Stomach smooth muscle (tissue), 2 donors: ENCODE measurements at regions not wholly inside any gene's neighbourhood (a gene's known extent, or its start where the extent isn't known, plus 50 kb on each side); places are given as distances from the start of the nearest gene placed in this dataset.

Source experiments
- H3K27ac ChIP-seq: one replicate; pipeline ENCODE4 v1.7.0; 2013; ENCODE audit warnings: mild to moderate bottlenecking, low read length, inconsistent platforms
- H3K27me3 ChIP-seq, 2 donors: one replicate each; pipeline ENCODE4 v1.7.0; 2013; ENCODE audit warnings: low read length in 2 of 2; ENCODE audit not compliant: insufficient read depth in 2 of 2, control insufficient read depth in 1 of 2
- H3K36me3 ChIP-seq, 2 donors: one replicate each; pipeline ENCODE4 v1.7.0; 2013; ENCODE audit warnings: low read length in 2 of 2; ENCODE audit not compliant: control insufficient read depth in 2 of 2, insufficient read depth in 2 of 2
- H3K4me1 ChIP-seq: one replicate; pipeline ENCODE4 v1.7.0; 2013; ENCODE audit warnings: low read length; ENCODE audit not compliant: control insufficient read depth, insufficient read depth
- H3K4me3 ChIP-seq, 2 donors: one replicate each; pipeline ENCODE4 v1.7.0; 2013; ENCODE audit warnings: low read length in 2 of 2
- H3K9ac ChIP-seq, 2 donors: one replicate each; pipeline ENCODE4 v1.7.0; 2013; ENCODE audit warnings: low read length in 2 of 2, mild to moderate bottlenecking in 1 of 2
- H3K9me3 ChIP-seq, 2 donors: one replicate each; pipeline ENCODE4 v1.7.0; 2013; ENCODE audit warnings: low read length in 2 of 2; ENCODE audit not compliant: control insufficient read depth in 2 of 2
- donor health status: healthy.
- donor health status: Pancreatic carcinoma.

DNA sequence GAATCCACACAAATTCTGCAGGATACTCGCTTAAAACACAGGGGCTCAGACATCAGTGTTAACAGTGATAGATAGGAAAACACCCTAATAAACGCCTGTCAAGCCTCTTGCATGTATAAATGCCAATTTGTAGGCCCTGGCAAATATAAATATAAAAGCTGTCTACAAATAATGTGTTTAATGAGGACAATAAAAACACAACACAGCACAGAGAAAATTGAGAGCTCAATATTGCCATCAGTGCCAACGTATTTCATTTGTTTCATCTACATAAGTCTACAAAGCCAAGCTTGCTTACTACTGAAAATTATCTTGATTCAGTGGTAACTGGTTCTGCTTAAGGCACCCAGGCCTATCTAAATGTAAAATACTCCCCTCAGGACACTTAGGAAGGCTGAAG, 1387.0 kb upstream of the TENM4 start:
- Histone ChIP-seq H3K27me3 (no peaks in the 10 kb centered on the region), H3K27ac (no peak overlapping the region), H3K4me3 (no peak overlapping the region), H3K9ac (no peak overlapping the region), H3K36me3 (no peaks in the 10 kb centered on the region), H3K9me3 (no peaks in the 10 kb centered on the region), H3K4me1 (no peaks in the 10 kb centered on the region)

GRCh38 chr11:80826808-80827207, 1386.0 kb upstream of the TENM4 start:
- Histone ChIP-seq H3K4me1 (no peaks in the 10 kb centered on the region), H3K27ac (no peak overlapping the region), H3K9ac (no peak overlapping the region), H3K36me3 (no peaks in the 10 kb centered on the region), H3K27me3 (no peaks in the 10 kb centered on the region), H3K9me3 (no peaks in the 10 kb centered on the region), H3K4me3 (no peak overlapping the region)

DNA sequence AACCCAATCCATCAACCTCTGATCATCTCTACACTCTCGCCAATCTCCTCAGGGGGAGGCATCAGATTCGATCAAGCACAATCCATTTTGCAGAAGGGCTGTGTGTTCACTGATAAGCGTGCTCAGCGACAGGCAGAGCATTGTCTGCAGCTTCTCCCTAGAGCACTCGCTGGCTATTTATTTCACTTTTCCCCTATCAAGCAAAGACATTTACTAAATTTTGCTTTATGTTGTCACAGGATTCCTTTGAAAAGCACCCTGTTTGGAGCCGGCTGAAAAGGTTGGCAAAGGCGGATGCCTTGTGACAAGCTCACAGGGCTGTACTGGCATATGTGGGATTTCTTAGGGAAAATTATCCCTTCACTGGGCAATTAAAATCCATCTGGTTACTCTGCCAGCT, 1381.5 kb upstream of the TENM4 start:
- Histone ChIP-seq H3K9ac (no peak overlapping the region), H3K4me1 (no peaks in the 10 kb centered on the region), H3K27me3 (no peaks in the 10 kb centered on the region), H3K36me3 (no peaks in the 10 kb centered on the region), H3K27ac (no peak overlapping the region), H3K9me3 (no peaks in the 10 kb centered on the region), H3K4me3 (no peak overlapping the region)

GRCh38 chr11:80819271-80819670, 1378.4 kb upstream of the TENM4 start:
- Histone ChIP-seq H3K9ac (no peak overlapping the region), H3K27ac (no peak overlapping the region), H3K4me1 (no peaks in the 10 kb centered on the region), H3K4me3 (no peak overlapping the region), H3K36me3 (no peaks in the 10 kb centered on the region), H3K9me3 (no peaks in the 10 kb centered on the region), H3K27me3 (no peaks in the 10 kb centered on the region)

- Histone ChIP-seq H3K27ac (no peak overlapping the region), H3K4me3 (no peak overlapping the region), H3K27me3 (no peaks in the 10 kb centered on the region), H3K9me3 (no peaks in the 10 kb centered on the region), H3K36me3 (no peaks in the 10 kb centered on the region), H3K4me1 (no peaks in the 10 kb centered on the region), H3K9ac (no peak overlapping the region)
These were observed 1376.1 kb upstream of the TENM4 start for GRCh38 chr11:80816966-80817365.

GRCh38 chr11:80816454-80816847, 1375.6 kb upstream of the TENM4 start:
- H3K27ac ChIP-seq, result no peak overlapping the region
- H3K9ac ChIP-seq, result no peak overlapping the region
- no peaks in the 10 kb centered on the region for H3K4me1 ChIP-seq
- no peak overlapping the region for H3K4me3 ChIP-seq
- no peaks in the 10 kb centered on the region for H3K36me3 ChIP-seq
- no peaks in the 10 kb centered on the region for H3K9me3 ChIP-seq
- no peaks in the 10 kb centered on the region for H3K27me3 ChIP-seq

GRCh38 chr11:80815752-80816453, 1375.1 kb upstream of the TENM4 start:
- Histone ChIP-seq H3K36me3 (no peaks in the 10 kb centered on the region), H3K9ac (no peak overlapping the region), H3K9me3 (no peaks in the 10 kb centered on the region), H3K27me3 (no peaks in the 10 kb centered on the region), H3K4me3 (no peak overlapping the region), H3K27ac (no peak overlapping the region), H3K4me1 (no peaks in the 10 kb centered on the region)

DNA sequence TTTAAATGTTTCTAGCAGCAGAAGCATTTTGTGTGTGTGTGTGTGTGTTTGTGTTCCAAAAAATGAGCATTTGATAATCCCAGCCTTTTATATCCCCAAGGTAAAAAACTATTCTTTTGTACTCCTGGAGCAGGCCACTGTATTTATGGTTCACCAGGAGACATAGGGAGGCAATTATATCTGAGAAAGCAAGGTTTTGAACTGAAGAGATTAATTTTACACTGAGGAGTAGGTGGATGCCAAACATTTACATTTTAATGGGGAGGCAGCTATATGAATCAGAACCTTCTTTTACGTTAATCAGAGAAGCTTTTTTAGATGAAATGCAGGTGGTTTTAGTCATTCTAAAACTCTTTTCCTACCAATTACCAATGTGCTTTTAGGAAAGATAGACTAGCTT, 1374.0 kb upstream of the TENM4 start:
- Histone ChIP-seq H3K4me3 (no peak overlapping the region), H3K27ac (no peak overlapping the region), H3K9ac (no peak overlapping the region), H3K4me1 (no peaks in the 10 kb centered on the region), H3K27me3 (no peaks in the 10 kb centered on the region), H3K9me3 (no peaks in the 10 kb centered on the region), H3K36me3 (no peaks in the 10 kb centered on the region)

GRCh38 chr11:80810695-80811094, 1369.9 kb upstream of the TENM4 start:
- no peak overlapping the region for H3K4me3 ChIP-seq
- no peak overlapping the region for H3K27ac ChIP-seq
- H3K9me3 ChIP-seq, result no peaks in the 10 kb centered on the region
- no peaks in the 10 kb centered on the region for H3K4me1 ChIP-seq
- H3K36me3 ChIP-seq, result no peaks in the 10 kb centered on the region
- H3K27me3 ChIP-seq, result no peaks in the 10 kb centered on the region
- no peak overlapping the region for H3K9ac ChIP-seq

- Histone ChIP-seq H3K9me3 (peaks cover 2 to 4% of the 10 kb centered on the region in 2 donors), H3K27me3 (no peaks in the 10 kb centered on the region), H3K4me3 (no peak overlapping the region), H3K36me3 (no peaks in the 10 kb centered on the region), H3K9ac (no peak overlapping the region), H3K4me1 (no peaks in the 10 kb centered on the region), H3K27ac (no peak overlapping the region)
These were observed 1357.3 kb upstream of the TENM4 start for GRCh38 chr11:80798174-80798573.

GRCh38 chr11:80783561-80783960, 1342.7 kb upstream of the TENM4 start:
- H3K27ac ChIP-seq, result no peak overlapping the region
- no peaks in the 10 kb centered on the region for H3K36me3 ChIP-seq
- no peaks in the 10 kb centered on the region for H3K4me1 ChIP-seq
- H3K27me3 ChIP-seq, result no peaks in the 10 kb centered on the region
- no peak overlapping the region for H3K9ac ChIP-seq
- H3K9me3 ChIP-seq, result peaks cover 0 to 1% of the 10 kb centered on the region in 2 donors
- H3K4me3 ChIP-seq, result no peak overlapping the region
